DOHH2 (cell line): ENCODE measurements at regions not wholly inside any gene's neighbourhood (a gene's known extent, or its start where the extent isn't known, plus 50 kb on each side); places are given as distances from the start of the nearest gene placed in this dataset.

Experiments used
- CTCF ChIP-seq: fragments of 200-600 bp; sonication (generic); IDR thresholded peaks from one replicate; pipeline ENCODE4 v1.5.1; 2014; ENCODE audit warnings: antibody characterized with exemption, mild to moderate bottlenecking, low read depth, low read length; ENCODE audit not compliant: poor library complexity, severe bottlenecking
- EZH2phosphoT487 ChIP-seq: fragments of 200-600 bp; sonication (generic); IDR thresholded peaks from 2 replicates; pipeline ENCODE4 v1.6.1; 2017; ENCODE audit warnings: borderline replicate concordance, mild to moderate bottlenecking, antibody characterized with exemption, low read length, moderate library complexity, mixed read lengths

DNA sequence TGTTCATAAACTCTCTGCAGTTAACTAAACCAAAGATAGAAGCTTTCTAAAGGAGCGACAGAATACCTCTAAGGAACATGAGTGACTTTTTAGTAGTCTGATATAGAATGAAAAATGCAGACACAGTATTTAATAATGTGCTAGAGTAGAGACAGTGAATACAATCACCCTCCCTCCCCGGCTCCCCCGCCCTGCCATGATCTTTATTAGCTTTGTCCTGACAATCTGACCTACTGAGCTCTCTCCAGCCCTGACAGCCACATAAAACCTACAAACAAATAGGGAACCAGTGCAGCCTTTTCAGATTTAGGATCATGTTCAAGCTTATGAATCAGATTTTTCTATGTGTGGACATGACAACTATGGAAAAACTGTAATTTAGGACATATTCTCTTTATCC lies 777.6 kb upstream of the FANCL start:
- TF ChIP-seq CTCF (no peak), EZH2phosphoT487 (no peak)
